Vagina (tissue), 2 donors: ENCODE measurements at regions not wholly inside any gene's neighbourhood (a gene's known extent, or its start where the extent isn't known, plus 50 kb on each side); places are given as distances from the start of the nearest gene placed in this dataset.

Experiments used
- DNase-seq, 2 donors: peaks; one replicate each; pipeline ENCODE4 v3.0.0-alpha.2; 2017; ENCODE audit errors: extremely low spot score in 2 of 2
- H3K27ac ChIP-seq: fragments of 200-600 bp; sonication (generic); one replicate; pipeline ENCODE4 v1.5.1; 2019
- H3K27me3 ChIP-seq: fragments of 200-600 bp; sonication (generic); one replicate; pipeline ENCODE4 v1.5.1; 2019
- H3K36me3 ChIP-seq, 2 donors: fragments of 200-600 bp; sonication (generic); one replicate each; pipeline ENCODE4 v1.5.1; 2017 to 2019
- H3K4me1 ChIP-seq: fragments of 200-600 bp; sonication (generic); one replicate; pipeline ENCODE4 v1.5.1; 2019
- H3K4me3 ChIP-seq, 2 donors: fragments of 200-600 bp; sonication (generic); 1 replicate in 1 of 2; 2 replicates in 1 of 2; pipeline ENCODE4 v1.5.1; 2016 to 2019
- H3K9me3 ChIP-seq: fragments of 200-600 bp; sonication (generic); one replicate; pipeline ENCODE4 v1.5.1; 2019
- CTCF ChIP-seq, 3 experiments: fragments of 450-650 bp in 2 of 3; fragments of 200-600 bp in 1 of 3; sonication (generic) in 1 of 3; IDR thresholded peaks; one replicate each; pipeline ENCODE4 v1.5.1; 2017 to 2019; ENCODE audit warnings: antibody characterized with exemption in 3 of 3, mild to moderate bottlenecking in 2 of 3, moderate library complexity in 2 of 3
- POLR2A ChIP-seq, 2 donors: fragments of 450-650 bp; IDR thresholded peaks; one replicate each; pipeline ENCODE4 v1.6.1; 2017; ENCODE audit warnings: antibody characterized with exemption in 2 of 2, mild to moderate bottlenecking in 2 of 2, moderate library complexity in 2 of 2
- POLR2AphosphoS5 ChIP-seq, 2 donors: sonication (generic); formaldehyde crosslinking; IDR thresholded peaks; one replicate each; pipeline ENCODE4 v1.9.0; 2017; ENCODE audit warnings: antibody characterized with exemption in 2 of 2, mild to moderate bottlenecking in 2 of 2, low read depth in 1 of 2; ENCODE audit not compliant: insufficient read depth in 1 of 2
- intact Hi-C: fragments of 100-400 bp; cut with DNase I; formaldehyde crosslinking; loops from one replicate; pipeline ENCODE4 v1.15.1; 2023

- intact Hi-C loops = no loop called here
- no peaks in the 10 kb centered on the region for H3K36me3 ChIP-seq
- no peaks in the 10 kb centered on the region for H3K27me3 ChIP-seq
- TF ChIP-seq CTCF (IDR thresholded peaks at IDR 0.05) (no peak), POLR2A (IDR thresholded peaks at IDR 0.05) (no peak), POLR2AphosphoS5 (IDR thresholded peaks at IDR 0.05; ENCODE audit: insufficient read depth in 1 of 2, low read depth in 1 of 2) (no peak)
- no peak for DNase-seq
- H3K9me3 ChIP-seq = no peaks in the 10 kb centered on the region
- H3K4me3 ChIP-seq = no peak overlapping the region
- no peak overlapping the region for H3K27ac ChIP-seq
- H3K4me1 ChIP-seq = no peaks in the 10 kb centered on the region
These were observed 424.3 kb downstream of the RPS24 start for GRCh38 chr10:78457804-78458482.

DNA sequence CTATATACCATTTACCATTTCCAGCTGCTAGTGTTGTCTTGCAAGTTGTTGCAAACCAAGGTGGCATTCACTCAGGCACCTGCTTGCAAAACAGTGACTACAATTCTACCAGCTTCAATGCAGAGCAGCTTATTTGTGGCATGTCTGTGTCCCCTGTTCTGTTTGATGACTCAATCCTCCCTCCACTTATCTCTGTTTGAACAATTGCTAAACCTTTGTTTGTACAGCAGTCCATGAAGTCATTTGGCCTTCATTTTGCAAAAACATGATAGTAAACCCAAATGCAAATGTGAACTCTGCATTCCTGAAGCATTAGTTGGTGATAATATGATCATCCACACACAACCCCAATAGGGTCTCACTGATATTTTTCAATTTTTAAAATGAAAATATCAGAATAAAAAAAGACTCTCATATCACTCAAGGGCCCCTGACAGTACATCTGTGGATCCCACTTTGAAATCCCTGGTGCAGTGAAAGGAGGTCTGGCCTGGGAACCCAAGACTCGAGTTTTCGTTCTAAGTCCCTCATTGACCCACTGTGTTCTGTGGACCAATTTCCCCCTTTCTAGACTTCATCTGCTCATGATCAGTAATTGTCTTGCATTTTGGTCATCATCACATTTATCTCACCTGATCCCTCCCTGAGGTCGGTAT lies 425.4 kb downstream of the RPS24 start:
- Histone ChIP-seq H3K36me3 (no peaks in the 10 kb centered on the region), H3K4me1 (no peaks in the 10 kb centered on the region), H3K27ac (no peak overlapping the region), H3K4me3 (no peak overlapping the region), H3K27me3 (no peaks in the 10 kb centered on the region), H3K9me3 (no peaks in the 10 kb centered on the region)
- intact Hi-C loops = no loop called here
- TF ChIP-seq POLR2AphosphoS5 (IDR thresholded peaks at IDR 0.05; ENCODE audit: insufficient read depth in 1 of 2, low read depth in 1 of 2) (no peak), POLR2A (IDR thresholded peaks at IDR 0.05) (no peak), CTCF (IDR thresholded peaks at IDR 0.05) (no peak)
- no peak for DNase-seq

- H3K27me3 ChIP-seq = no peaks in the 10 kb centered on the region
- intact Hi-C loops = no loop called here
- DNase-seq = no peak
- TF ChIP-seq POLR2A (IDR thresholded peaks at IDR 0.05) (no peak), POLR2AphosphoS5 (IDR thresholded peaks at IDR 0.05; ENCODE audit: insufficient read depth in 1 of 2, low read depth in 1 of 2) (no peak), CTCF (IDR thresholded peaks at IDR 0.05) (no peak)
- no peaks in the 10 kb centered on the region for H3K9me3 ChIP-seq
- H3K4me3 ChIP-seq = no peak overlapping the region
- H3K27ac ChIP-seq = no peak overlapping the region
- no peaks in the 10 kb centered on the region for H3K4me1 ChIP-seq
- no peaks in the 10 kb centered on the region for H3K36me3 ChIP-seq
These were observed 426.0 kb downstream of the RPS24 start for GRCh38 chr10:78459639-78460037.

- Histone ChIP-seq H3K9me3 (no peaks in the 10 kb centered on the region), H3K4me1 (no peaks in the 10 kb centered on the region), H3K27ac (no peak overlapping the region), H3K36me3 (no peaks in the 10 kb centered on the region), H3K4me3 (no peak overlapping the region), H3K27me3 (no peaks in the 10 kb centered on the region)
- no peak for TF ChIP-seq POLR2A (IDR thresholded peaks at IDR 0.05)
- no peak for TF ChIP-seq POLR2AphosphoS5 (IDR thresholded peaks at IDR 0.05; ENCODE audit: insufficient read depth in 1 of 2, low read depth in 1 of 2)
- no peak for TF ChIP-seq CTCF (IDR thresholded peaks at IDR 0.05)
- intact Hi-C loops = no loop called here
- DNase-seq = no peak
These were observed 426.5 kb downstream of the RPS24 start for GRCh38 chr10:78460204-78460603.

DNA sequence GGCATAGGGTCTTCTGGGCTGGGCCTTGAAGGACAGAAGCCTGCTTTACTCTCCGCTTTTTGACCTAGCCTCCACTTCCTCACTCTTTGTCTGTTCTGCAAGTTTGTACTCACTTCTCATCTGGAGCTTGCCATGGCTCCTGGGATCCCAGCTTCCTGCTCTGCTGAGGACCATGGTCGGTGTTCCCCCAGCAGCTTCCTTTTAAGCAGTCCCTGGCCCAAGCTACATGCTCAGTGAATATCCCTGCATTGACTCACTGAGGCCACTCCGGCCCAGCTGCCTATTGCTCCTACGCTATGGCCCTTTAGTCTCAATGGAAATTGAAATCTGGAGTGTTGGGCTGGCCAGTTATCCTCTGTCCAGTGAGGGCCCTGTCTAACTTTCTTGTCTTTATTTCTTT lies 427.7 kb downstream of the RPS24 start:
- H3K9me3 ChIP-seq = no peaks in the 10 kb centered on the region
- TF ChIP-seq POLR2A (IDR thresholded peaks at IDR 0.05) (no peak), CTCF (IDR thresholded peaks at IDR 0.05) (no peak), POLR2AphosphoS5 (IDR thresholded peaks at IDR 0.05; ENCODE audit: insufficient read depth in 1 of 2, low read depth in 1 of 2) (no peak)
- H3K36me3 ChIP-seq = no peaks in the 10 kb centered on the region
- no peak for DNase-seq
- no peaks in the 10 kb centered on the region for H3K27me3 ChIP-seq
- H3K4me3 ChIP-seq = no peak overlapping the region
- intact Hi-C loops = no loop called here
- H3K27ac ChIP-seq = no peak overlapping the region
- H3K4me1 ChIP-seq = no peaks in the 10 kb centered on the region
